ENCODE measurements at regions not wholly inside any gene's neighbourhood (a gene's known extent, or its start where the extent isn't known, plus 50 kb on each side); places are given as distances from the start of the nearest gene placed in this dataset.

- no peak for TF ChIP-seq POLR2A (IDR thresholded peaks at IDR 0.05)
- no peak for TF ChIP-seq CTCF (IDR thresholded peaks at IDR 0.05)
- no peak for TF ChIP-seq POLR2AphosphoS5 (IDR thresholded peaks at IDR 0.05)
- intact Hi-C loops (cut with DNase I; ENCODE audit: low total_unique reads): no loop called here
- Histone ChIP-seq H3K27me3 (no peaks in the 10 kb centered on the region), H3K36me3 (no peaks in the 10 kb centered on the region), H3K4me1 (no peaks in the 10 kb centered on the region), H3K27ac (no peak overlapping the region), H3K9me3 (no peaks in the 10 kb centered on the region), H3K4me3 (no peak overlapping the region)
- DNase-seq (ENCODE audit: low spot score in 2 of 2): no peak
These were observed 1720.2 kb downstream of the MRPL39 start for GRCh38 chr21:23886828-23887724.

GRCh38 chr21:23881783-23882182 is 1725.5 kb downstream of the MRPL39 start:
- no peaks in the 10 kb centered on the region for H3K9me3 ChIP-seq
- no peak for TF ChIP-seq POLR2AphosphoS5 (IDR thresholded peaks at IDR 0.05)
- no peak for TF ChIP-seq POLR2A (IDR thresholded peaks at IDR 0.05)
- no peak for TF ChIP-seq CTCF (IDR thresholded peaks at IDR 0.05)
- intact Hi-C loops (cut with DNase I; ENCODE audit: low total_unique reads): loop anchor here (5.0 kb wide), 1 partner anchor 119 kb away; no protein-coding TSS in a partner anchor
- no peak for DNase-seq (ENCODE audit: low spot score in 2 of 2)
- H3K36me3 ChIP-seq: no peaks in the 10 kb centered on the region
- no peaks in the 10 kb centered on the region for H3K4me1 ChIP-seq
- H3K27me3 ChIP-seq: no peaks in the 10 kb centered on the region
- H3K27ac ChIP-seq: no peak overlapping the region
- no peak overlapping the region for H3K4me3 ChIP-seq

DNA sequence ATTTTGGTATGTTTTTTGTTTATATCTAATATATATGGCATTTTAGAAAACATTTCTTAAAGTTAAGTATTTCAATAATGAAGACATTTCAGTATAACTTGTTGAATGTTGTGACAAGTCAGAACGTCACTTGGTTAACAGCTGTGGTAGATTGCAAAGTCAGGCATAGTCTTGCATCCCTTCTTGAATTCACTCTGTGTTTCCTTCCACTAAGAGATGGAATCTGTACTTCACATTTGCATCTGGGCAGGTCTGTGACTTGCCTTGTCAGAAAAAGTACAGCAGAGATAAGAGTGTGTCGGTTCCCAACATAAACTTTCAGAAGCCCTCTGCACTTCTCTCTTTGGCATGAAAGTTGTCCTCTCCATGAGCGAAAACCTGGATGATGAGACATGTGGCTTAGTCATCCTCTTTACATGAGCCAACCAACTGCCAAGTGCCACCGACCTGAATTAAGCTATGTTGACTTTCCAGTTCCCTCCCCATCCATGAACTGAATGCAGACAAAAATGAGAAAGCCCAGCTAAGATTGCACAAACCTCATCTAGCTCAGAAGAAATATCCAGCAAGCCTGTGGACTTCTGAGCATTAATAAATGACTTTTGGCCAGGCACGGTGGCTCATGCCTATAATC is 1730.2 kb downstream of the MRPL39 start:
- intact Hi-C loops (cut with DNase I; ENCODE audit: low total_unique reads): no loop called here
- Histone ChIP-seq H3K27ac (no peak overlapping the region), H3K9me3 (no peaks in the 10 kb centered on the region), H3K4me1 (no peaks in the 10 kb centered on the region), H3K27me3 (no peaks in the 10 kb centered on the region), H3K4me3 (no peak overlapping the region), H3K36me3 (no peaks in the 10 kb centered on the region)
- TF ChIP-seq POLR2AphosphoS5 (IDR thresholded peaks at IDR 0.05): no peak
- TF ChIP-seq POLR2A (IDR thresholded peaks at IDR 0.05): no peak
- no peak for TF ChIP-seq CTCF (IDR thresholded peaks at IDR 0.05)
- DNase-seq (ENCODE audit: low spot score in 2 of 2): no peak

DNA sequence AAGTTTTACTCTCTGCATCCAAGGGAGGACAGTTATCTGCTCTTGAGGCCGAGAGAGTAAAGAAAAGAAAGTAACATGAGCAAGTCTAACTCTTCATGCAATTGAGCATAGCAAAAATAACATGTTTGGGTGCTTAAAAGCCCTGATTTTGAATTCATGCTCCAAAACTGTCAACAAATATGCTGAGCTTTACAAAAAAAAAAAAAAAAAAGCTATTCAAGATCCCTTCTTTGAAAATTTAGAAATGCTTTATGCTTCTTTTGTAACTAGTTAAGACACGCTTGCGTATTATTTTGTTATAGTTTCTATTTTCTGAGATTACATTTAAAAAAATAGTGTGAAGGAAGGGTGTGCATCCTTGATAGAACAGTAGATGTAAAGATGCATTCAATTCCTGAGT is 1733.0 kb downstream of the MRPL39 start:
- Histone ChIP-seq H3K36me3 (no peaks in the 10 kb centered on the region), H3K27me3 (no peaks in the 10 kb centered on the region), H3K27ac (no peak overlapping the region), H3K9me3 (no peaks in the 10 kb centered on the region), H3K4me1 (no peaks in the 10 kb centered on the region), H3K4me3 (no peak overlapping the region)
- DNase-seq (ENCODE audit: low spot score in 2 of 2): no peak
- intact Hi-C loops (cut with DNase I; ENCODE audit: low total_unique reads): no loop called here
- TF ChIP-seq POLR2A (IDR thresholded peaks at IDR 0.05) (no peak), CTCF (IDR thresholded peaks at IDR 0.05) (no peak), POLR2AphosphoS5 (IDR thresholded peaks at IDR 0.05) (no peak)

DNA sequence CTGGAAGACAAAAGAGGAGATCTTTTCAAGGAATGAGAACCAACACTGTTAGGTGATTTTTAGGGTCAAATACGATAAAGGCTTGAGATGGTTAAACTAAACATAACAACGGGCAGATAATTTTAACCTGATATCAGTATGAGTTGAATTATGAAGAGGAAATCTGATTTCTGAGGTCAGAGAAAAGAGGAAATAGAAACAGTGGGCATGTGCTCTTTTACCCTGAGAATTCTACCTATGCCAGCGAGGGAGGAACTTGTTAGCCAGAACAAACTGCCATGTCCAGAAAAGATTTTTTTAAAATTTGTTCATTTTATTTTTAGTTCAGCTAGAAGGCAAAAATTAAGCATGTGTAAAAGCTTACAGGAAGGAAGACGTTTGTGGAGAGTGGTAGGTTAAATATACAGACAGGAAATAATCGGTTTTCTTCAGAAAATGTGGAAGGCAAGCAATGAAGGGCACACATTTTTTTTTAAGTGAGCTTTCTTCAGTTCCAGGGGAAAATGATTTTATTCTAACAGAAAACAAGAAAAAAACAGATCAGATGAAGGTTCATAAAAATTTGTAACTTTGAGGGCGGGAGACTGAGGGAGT is 1745.3 kb downstream of the MRPL39 start:
- no peaks in the 10 kb centered on the region for H3K4me1 ChIP-seq
- no peak for TF ChIP-seq POLR2A (IDR thresholded peaks at IDR 0.05)
- no peak for TF ChIP-seq POLR2AphosphoS5 (IDR thresholded peaks at IDR 0.05)
- TF ChIP-seq CTCF (IDR thresholded peaks at IDR 0.05): no peak
- intact Hi-C loops (cut with DNase I; ENCODE audit: low total_unique reads): loop anchor here (5.0 kb wide), 1 partner anchor 695 kb away; no protein-coding TSS in a partner anchor
- no peak for DNase-seq (ENCODE audit: low spot score in 2 of 2)
- no peak overlapping the region for H3K27ac ChIP-seq
- H3K9me3 ChIP-seq: no peaks in the 10 kb centered on the region
- no peaks in the 10 kb centered on the region for H3K27me3 ChIP-seq
- no peak overlapping the region for H3K4me3 ChIP-seq
- H3K36me3 ChIP-seq: no peaks in the 10 kb centered on the region
